PFSK-1 (cell line): ENCODE measurements at regions not wholly inside any gene's neighbourhood (a gene's known extent, or its start where the extent isn't known, plus 50 kb on each side); places are given as distances from the start of the nearest gene placed in this dataset.

Experiments
- FOXP2 ChIP-seq: optimal IDR thresholded peaks from 2 replicates; pipeline ENCODE3; 2011; ENCODE audit warnings: borderline replicate concordance, control low read depth, inconsistent platforms; ENCODE audit not compliant: insufficient read depth; ENCODE audit errors: extremely low read length, extremely low read depth
- POLR2AphosphoS5 ChIP-seq: IDR thresholded peaks from 2 replicates; pipeline ENCODE4 v1.6.1; 2012; ENCODE audit warnings: low read depth, mild to moderate bottlenecking, control low read depth, low read length, moderate library complexity
- SIN3A ChIP-seq: IDR thresholded peaks from 2 replicates; pipeline ENCODE4 v1.6.1; 2012; ENCODE audit warnings: mild to moderate bottlenecking, low read length, moderate library complexity, borderline replicate concordance; ENCODE audit not compliant: insufficient read depth
- TAF1 ChIP-seq: IDR thresholded peaks from 2 replicates; pipeline ENCODE4 v1.6.1; 2012; ENCODE audit warnings: low read length, control low read depth, borderline replicate concordance; ENCODE audit not compliant: insufficient read depth
- TF ChIP-seq, protein P1 (sequence below), 2 experiments: IDR thresholded peaks; 2 replicates each; pipeline versions ENCODE4 v1.6.1 to v1.8.0; 2011 to 2012; ENCODE audit warnings: low read depth in 2 of 2, low read length in 2 of 2, control low read depth in 1 of 2, inconsistent platforms in 1 of 2, mild to moderate bottlenecking in 1 of 2, moderate library complexity in 1 of 2; ENCODE audit not compliant: insufficient read depth in 1 of 2

DNA sequence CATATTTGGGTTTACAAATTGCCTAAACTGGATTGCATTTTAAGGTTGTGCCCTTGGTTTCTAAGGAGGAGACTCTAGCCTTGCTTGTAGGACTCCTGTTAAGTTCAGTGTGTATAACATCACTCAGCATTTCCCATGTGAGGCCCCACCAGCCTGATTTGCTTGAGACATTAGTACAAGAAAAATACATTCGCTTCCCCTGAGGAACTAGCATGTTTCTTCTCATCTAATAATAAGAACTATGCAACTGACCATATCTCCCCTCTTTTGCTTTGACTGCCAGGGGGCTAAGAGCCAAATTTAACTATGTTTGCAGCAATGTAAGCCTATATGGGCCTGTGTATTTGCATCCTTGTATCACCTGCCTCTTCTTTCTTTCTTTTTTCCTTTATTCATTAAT is 737.9 kb downstream of the INHBA start:
- TF ChIP-seq, protein P1, sequence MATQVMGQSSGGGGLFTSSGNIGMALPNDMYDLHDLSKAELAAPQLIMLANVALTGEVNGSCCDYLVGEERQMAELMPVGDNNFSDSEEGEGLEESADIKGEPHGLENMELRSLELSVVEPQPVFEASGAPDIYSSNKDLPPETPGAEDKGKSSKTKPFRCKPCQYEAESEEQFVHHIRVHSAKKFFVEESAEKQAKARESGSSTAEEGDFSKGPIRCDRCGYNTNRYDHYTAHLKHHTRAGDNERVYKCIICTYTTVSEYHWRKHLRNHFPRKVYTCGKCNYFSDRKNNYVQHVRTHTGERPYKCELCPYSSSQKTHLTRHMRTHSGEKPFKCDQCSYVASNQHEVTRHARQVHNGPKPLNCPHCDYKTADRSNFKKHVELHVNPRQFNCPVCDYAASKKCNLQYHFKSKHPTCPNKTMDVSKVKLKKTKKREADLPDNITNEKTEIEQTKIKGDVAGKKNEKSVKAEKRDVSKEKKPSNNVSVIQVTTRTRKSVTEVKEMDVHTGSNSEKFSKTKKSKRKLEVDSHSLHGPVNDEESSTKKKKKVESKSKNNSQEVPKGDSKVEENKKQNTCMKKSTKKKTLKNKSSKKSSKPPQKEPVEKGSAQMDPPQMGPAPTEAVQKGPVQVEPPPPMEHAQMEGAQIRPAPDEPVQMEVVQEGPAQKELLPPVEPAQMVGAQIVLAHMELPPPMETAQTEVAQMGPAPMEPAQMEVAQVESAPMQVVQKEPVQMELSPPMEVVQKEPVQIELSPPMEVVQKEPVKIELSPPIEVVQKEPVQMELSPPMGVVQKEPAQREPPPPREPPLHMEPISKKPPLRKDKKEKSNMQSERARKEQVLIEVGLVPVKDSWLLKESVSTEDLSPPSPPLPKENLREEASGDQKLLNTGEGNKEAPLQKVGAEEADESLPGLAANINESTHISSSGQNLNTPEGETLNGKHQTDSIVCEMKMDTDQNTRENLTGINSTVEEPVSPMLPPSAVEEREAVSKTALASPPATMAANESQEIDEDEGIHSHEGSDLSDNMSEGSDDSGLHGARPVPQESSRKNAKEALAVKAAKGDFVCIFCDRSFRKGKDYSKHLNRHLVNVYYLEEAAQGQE (IDR thresholded peaks at IDR 0.05; ENCODE audit: insufficient read depth in 1 of 2, low read depth in 2 of 2, low read length in 2 of 2): no peak
- no peak for TF ChIP-seq FOXP2
- TF ChIP-seq TAF1: no peak
- TF ChIP-seq SIN3A: no peak
- TF ChIP-seq POLR2AphosphoS5: no peak

DNA sequence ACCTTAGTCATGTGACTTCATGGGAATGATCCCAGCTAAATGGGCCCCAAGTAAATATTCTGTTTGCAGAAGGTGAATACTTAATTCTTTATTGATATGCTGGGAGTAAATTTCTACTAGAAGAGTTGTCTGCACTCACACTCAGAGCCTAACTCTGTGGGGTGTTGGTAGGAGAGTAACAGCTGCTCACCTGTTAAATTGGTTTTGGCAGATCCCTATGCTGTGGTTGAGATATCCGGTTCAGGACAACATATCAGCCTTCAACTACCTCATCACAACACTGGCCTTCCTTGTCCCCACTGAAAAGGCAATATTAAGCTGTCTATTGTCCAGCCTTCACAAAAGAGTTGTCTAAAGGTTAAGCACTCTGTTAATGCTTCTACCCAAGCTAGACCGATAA is 738.3 kb downstream of the INHBA start:
- TF ChIP-seq FOXP2 (no peak), TAF1 (no peak), POLR2AphosphoS5 (no peak), SIN3A (no peak)
- TF ChIP-seq, protein P1 (IDR thresholded peaks at IDR 0.05; ENCODE audit: insufficient read depth in 1 of 2, low read depth in 2 of 2, low read length in 2 of 2): no peak

DNA sequence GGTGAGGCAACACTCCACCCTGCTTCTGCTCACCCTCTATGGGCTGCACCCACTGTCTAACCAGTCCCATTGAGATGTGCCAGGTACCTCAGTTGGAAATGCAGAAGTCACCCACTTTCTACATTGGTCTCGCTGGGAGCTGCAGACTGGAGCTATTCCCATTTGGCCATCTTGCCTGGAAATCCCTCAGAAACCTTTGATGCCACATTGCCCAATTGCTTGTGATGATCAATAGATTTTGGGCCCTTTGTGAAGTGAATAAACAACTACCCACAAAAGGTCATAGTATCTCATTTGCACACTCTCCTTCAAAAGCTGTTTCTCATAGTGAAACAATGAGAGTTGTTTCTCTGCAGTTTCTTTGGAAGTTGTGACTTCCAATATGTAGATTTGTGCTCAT is 742.9 kb downstream of the INHBA start:
- TF ChIP-seq TAF1 (no peak), SIN3A (no peak), FOXP2 (no peak), POLR2AphosphoS5 (no peak)
- TF ChIP-seq, protein P1 (IDR thresholded peaks at IDR 0.05; ENCODE audit: insufficient read depth in 1 of 2, low read depth in 2 of 2, low read length in 2 of 2): no peak

DNA sequence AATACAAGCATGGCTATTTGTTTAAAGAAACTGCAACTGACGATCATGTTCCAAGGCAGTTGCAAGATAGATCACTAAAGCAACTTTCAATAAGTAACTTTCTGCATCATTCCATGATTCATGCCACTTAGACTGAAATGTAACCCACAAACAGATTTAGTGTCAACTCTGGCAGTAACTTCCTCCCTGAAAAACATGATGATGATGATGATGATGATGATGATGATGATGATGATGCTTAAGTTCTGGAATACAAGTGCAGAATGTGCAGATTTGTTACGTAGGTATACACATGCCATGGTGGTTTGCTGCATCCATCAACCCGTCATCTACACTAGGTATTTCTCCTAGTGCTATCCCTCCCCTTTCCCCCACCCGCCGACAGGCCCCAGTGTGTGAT is 754.7 kb downstream of the INHBA start:
- no peak for TF ChIP-seq TAF1
- TF ChIP-seq, protein P1 (IDR thresholded peaks at IDR 0.05; ENCODE audit: insufficient read depth in 1 of 2, low read depth in 2 of 2, low read length in 2 of 2): no peak

DNA sequence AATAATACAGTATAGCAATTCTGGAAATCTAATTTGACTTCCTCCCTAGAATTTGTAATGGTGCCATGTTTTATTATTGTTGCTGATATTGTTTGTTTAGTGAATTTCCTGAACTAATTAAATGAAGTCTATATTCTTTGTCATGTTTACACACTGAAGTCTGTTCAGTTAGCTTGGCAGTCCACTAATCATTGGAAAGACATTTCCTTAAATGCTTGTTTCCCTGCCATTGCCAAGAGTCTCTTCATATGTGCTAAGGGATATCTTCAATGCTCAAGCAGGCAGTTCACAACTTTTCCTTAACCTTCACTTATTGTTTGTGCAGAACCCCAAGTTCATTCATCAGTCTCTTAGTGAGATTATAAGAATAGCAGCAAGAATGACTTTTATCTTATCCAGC is 755.3 kb downstream of the INHBA start:
- TF ChIP-seq FOXP2: no peak
- no peak for TF ChIP-seq POLR2AphosphoS5
- TF ChIP-seq SIN3A: no peak
- TF ChIP-seq TAF1: no peak

DNA sequence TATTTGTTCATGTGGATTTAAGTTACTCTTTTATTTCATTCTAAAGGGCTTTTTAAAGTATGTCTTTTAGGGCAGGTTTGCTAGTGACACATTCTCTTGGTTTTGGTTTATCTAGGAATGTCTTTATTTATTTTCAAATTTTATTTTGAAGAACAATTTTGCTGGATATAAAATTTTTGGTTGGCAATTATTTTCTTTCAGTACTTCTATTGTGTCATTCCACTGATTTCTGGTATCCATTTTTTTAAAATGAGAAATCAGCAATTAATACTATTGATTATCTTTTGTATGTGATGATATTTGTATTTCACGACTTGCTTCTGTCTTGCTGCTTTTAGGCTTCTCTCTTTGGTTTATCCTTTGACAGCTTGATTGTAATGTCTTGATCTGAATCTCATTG is 756.3 kb downstream of the INHBA start:
- TF ChIP-seq SIN3A (no peak), TAF1 (no peak), FOXP2 (no peak), POLR2AphosphoS5 (no peak)
- TF ChIP-seq, protein P1 (IDR thresholded peaks at IDR 0.05; ENCODE audit: insufficient read depth in 1 of 2, low read depth in 2 of 2, low read length in 2 of 2): no peak
